CD4-positive, alpha-beta T cell treated with Interleukin-15 for 4 hours (primary cell): ENCODE measurements at regions not wholly inside any gene's neighbourhood (a gene's known extent, or its start where the extent isn't known, plus 50 kb on each side); places are given as distances from the start of the nearest gene placed in this dataset.
"Not testable (repeated sequence)": the region's sequence is repeated elsewhere in the genome, so short reads cannot be mapped to it uniquely, and the experiment has no call there.

Experiments
- DNase-seq: peaks from one replicate; pipeline ENCODE4 v3.0.0-alpha.2; 2020; ENCODE audit warnings: low spot score

- no peak for DNase-seq
These were observed 135.3 kb upstream of the TGFBR2 start for GRCh38 chr3:30471066-30471465.

GRCh38 chr3:30471796-30472489 is 134.5 kb upstream of the TGFBR2 start:
- no peak for DNase-seq

DNA sequence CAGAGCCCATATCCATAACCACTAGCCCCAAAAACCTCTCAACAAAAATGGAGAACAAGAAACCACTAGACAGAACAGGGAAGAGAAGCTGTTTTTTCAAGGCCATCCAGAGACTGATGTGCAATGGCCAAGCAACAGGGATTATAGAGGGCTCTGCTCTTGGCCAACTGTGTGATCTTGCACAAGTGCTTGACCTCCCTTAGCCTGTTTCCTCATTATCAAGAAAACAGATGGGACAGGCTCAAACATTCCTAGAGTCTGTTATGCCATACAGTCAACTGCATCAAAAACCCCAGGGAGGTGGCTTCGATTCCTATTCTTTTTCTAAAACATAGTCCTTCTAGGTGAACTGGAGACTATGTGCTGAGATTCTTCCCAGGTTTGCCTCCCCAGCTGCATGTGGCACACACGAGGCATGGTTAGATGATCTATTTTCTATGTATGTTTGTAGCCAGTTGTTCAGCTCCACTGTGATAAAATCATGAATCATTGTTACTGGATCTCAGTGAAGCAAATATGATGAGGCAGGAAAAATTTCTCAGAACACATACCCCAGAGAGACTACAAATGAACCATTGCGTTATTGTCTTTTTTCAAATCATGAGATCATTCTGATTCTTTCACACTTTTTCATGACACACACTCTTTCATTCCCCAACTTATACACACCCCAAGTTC is 132.9 kb upstream of the TGFBR2 start:
- no peak for DNase-seq

DNA sequence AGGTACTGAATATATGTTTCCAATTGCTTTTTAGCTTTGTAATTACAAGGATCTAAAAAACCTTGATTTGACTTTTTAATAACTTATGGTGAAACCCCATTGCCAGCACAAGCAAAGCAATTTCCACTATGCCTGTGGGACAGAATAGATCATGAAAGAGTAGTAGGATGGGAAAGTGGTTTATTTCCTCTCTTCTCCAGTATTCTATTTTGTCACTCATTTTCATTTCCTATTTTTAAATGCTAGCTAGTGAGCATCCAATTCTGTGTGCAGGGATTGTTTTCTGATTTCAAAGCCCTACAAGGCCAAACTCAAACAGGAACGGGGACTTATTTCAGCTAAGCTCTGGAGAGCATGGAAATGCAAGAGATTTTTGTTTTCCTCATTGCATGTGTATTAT is 132.0 kb upstream of the TGFBR2 start:
- DNase-seq, result no peak

GRCh38 chr3:30475038-30475808 is 131.2 kb upstream of the TGFBR2 start:
- DNase-seq, result peak; percentile 1

GRCh38 chr3:30475809-30476178 is 130.6 kb upstream of the TGFBR2 start:
- no peak for DNase-seq

- no peak for DNase-seq
These were observed 129.9 kb upstream of the TGFBR2 start for GRCh38 chr3:30476368-30477084.

- DNase-seq, result no peak
These were observed 129.1 kb upstream of the TGFBR2 start for GRCh38 chr3:30477149-30477921.

DNA sequence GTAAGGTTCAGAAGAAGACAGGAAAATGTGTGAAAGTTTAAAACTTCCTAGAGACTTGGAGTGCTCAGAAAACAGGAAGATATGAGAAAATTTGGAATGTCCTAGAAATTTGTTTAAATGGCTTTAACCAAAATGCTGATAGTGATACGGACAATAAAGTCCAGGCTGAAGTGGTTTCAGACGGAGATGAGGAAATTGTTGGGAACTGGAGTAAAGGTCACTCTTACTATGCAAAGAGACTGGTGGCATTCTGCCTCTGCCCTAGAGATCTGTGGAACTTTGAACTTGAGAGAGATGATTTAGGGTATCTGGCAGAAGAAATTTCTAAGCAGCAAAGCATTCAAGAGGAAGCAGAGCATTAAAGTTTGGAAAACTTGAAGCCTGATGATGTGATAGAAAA is 126.7 kb upstream of the TGFBR2 start:
- DNase-seq, result not testable (repeated sequence)

- not testable (repeated sequence) for DNase-seq
These were observed 126.2 kb upstream of the TGFBR2 start for GRCh38 chr3:30480156-30480555.

GRCh38 chr3:30480587-30480986 is 125.8 kb upstream of the TGFBR2 start:
- no peak for DNase-seq

DNA sequence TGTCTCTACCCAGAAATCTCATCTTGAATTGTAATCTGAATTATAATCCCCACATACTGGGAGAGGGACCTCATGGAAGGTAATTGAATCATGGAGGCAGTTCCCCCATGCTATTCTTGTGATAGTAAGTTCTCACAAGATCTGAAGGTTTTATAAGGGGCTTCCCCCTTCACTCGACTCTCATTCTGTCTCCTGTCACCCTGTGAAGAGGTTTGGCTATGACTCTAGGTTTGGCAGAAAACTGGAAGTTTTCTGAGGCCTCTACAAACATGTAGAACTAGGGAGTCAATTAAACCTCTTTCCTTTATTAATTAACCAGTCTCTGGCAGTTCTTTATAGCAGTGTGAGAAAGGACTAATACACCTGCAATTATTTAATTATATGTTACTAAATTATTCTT is 125.2 kb upstream of the TGFBR2 start:
- no peak for DNase-seq

DNA sequence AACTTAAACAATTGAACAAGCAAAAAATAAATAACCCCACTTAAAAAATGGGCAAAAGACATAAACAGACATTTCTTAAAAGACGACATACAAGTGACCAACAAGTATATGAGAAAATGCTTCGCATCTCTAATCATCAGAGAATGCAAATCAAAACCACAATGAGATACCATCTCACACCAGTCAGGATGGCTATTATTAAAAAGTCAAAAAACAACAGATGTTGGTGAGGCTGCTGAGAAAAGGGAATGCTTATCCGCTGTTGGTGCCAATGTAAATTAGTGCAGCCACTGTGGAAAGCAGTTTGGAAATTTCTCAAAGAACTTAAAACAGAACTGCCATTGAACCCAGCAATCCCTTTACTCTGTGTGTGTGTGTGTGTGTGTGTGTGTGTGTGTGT is 122.2 kb upstream of the TGFBR2 start:
- DNase-seq, result not testable (repeated sequence)

- DNase-seq, result no peak
These were observed 120.0 kb upstream of the TGFBR2 start for GRCh38 chr3:30486368-30486767.

GRCh38 chr3:30488070-30488756 is 118.2 kb upstream of the TGFBR2 start:
- no peak for DNase-seq

DNA sequence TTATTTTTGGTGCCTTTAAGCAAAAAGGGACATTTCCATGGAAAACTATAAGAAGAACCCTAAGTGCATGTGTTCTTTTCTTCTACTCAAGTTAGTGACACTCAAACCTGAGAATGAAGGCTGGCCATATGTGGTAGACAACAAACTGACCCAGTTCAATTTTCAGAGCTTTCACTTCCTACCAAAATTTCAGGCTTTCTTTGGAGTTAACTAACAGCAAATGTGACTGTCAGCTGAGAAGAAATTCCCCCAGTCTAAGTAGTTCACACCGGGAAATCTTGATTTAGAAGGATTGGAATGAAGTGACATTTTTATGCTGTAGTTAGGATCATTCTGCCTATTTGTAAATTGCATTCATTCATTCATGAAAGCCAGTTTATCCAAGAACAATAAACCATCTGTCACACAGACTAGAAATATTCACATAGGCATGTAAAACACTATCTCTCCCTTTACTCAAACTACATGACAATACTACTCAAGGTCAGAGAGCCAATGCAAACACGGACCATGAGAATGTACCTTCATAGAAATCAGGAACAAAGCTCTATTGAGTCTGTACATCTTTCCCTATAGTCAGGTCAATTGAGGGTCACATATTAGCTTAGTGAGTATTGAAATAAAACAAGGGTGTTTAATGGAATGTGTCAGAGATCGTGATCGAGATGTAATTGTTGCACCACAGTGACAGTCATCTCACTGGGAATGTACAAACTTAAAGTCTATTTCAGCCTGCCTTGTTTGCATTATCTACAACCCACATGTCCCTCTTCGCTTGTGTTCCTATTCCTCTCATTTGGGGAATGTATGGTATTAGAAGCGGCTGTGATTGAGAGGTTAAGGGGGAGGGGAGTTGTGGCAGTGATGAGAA is 113.8 kb upstream of the TGFBR2 start:
- DNase-seq, result no peak

GRCh38 chr3:30493911-30494311 is 112.5 kb upstream of the TGFBR2 start:
- DNase-seq, result no peak

GRCh38 chr3:30495172-30496065 is 111.0 kb upstream of the TGFBR2 start:
- DNase-seq, result no peak
